ENCODE measurements at regions not wholly inside any gene's neighbourhood (a gene's known extent, or its start where the extent isn't known, plus 50 kb on each side); places are given as distances from the start of the nearest gene placed in this dataset.

GRCh38 chr9:80806671-80807070, 882.7 kb downstream of the TLE1 start:
- TF ChIP-seq, protein P1, sequence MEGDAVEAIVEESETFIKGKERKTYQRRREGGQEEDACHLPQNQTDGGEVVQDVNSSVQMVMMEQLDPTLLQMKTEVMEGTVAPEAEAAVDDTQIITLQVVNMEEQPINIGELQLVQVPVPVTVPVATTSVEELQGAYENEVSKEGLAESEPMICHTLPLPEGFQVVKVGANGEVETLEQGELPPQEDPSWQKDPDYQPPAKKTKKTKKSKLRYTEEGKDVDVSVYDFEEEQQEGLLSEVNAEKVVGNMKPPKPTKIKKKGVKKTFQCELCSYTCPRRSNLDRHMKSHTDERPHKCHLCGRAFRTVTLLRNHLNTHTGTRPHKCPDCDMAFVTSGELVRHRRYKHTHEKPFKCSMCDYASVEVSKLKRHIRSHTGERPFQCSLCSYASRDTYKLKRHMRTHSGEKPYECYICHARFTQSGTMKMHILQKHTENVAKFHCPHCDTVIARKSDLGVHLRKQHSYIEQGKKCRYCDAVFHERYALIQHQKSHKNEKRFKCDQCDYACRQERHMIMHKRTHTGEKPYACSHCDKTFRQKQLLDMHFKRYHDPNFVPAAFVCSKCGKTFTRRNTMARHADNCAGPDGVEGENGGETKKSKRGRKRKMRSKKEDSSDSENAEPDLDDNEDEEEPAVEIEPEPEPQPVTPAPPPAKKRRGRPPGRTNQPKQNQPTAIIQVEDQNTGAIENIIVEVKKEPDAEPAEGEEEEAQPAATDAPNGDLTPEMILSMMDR (conservative IDR thresholded peaks at IDR 0.05), result no peak
- Histone ChIP-seq H3T11ph (ENCODE audit: low read length) (no peak overlapping the region), H4K8ac (replicated peaks; ENCODE audit: insufficient read length, low read depth, low read length) (no peak overlapping the region), H3K27ac (ENCODE audit: insufficient read length, low read depth, low read length) (no peak overlapping the region), H4K20me1 (ENCODE audit: control insufficient read depth, insufficient read depth, insufficient read length) (no peaks in the 10 kb centered on the region), H3K79me2 (ENCODE audit: insufficient read depth, low read length) (no peaks in the 10 kb centered on the region), H3K27me3 (ENCODE audit: insufficient read depth, low read length) (no peaks in the 10 kb centered on the region), H4K91ac (ENCODE audit: insufficient read length, low read depth, low read length) (no peak overlapping the region), H3K56ac (ENCODE audit: insufficient read length, low read depth, low read length) (no peak overlapping the region), H2AFZ (ENCODE audit: low read length) (no peak overlapping the region), H3K79me1 (ENCODE audit: insufficient read depth, low read depth, low read length, poor library complexity, severe bottlenecking) (no peaks in the 10 kb centered on the region), H2BK120ac (ENCODE audit: low read depth, low read length, poor library complexity, severe bottlenecking) (no peak overlapping the region), H3K4ac (ENCODE audit: low read depth, low read length) (no peak overlapping the region), H3K9ac (ENCODE audit: extremely low read depth, insufficient read length, low read length) (no peak overlapping the region), H3K14ac (ENCODE audit: insufficient read depth, low read length) (no peak overlapping the region), H2BK20ac (ENCODE audit: low read depth, low read length, poor library complexity, severe bottlenecking) (no peak overlapping the region), H2AK5ac (ENCODE audit: insufficient read length, low read length) (no peak overlapping the region), H3K4me1 (ENCODE audit: insufficient read depth, low read length) (no peaks in the 10 kb centered on the region), H4K5ac (ENCODE audit: insufficient read length, low read depth, low read length) (no peak overlapping the region), H2BK5ac (ENCODE audit: insufficient read length, low read length) (no peak overlapping the region), H2BK12ac (ENCODE audit: insufficient read length, low read depth, low read length) (no peak overlapping the region), H3K18ac (ENCODE audit: insufficient read length, low read depth, low read length) (no peak overlapping the region), H3K9me3 (ENCODE audit: control insufficient read depth, low read depth, low read length) (no peaks in the 10 kb centered on the region), H3K4me2 (ENCODE audit: insufficient read depth, insufficient read length, low read length) (no peak overlapping the region), H3K23ac (ENCODE audit: insufficient read length, low read depth, low read length) (no peak overlapping the region), H2BK15ac (ENCODE audit: low read depth, low read length) (no peak overlapping the region), H3K23me2 (ENCODE audit: insufficient read length, low read depth, low read length, poor library complexity, severe bottlenecking) (no peaks in the 10 kb centered on the region)
- H3K4me1 Mint-ChIP-seq, result peaks cover 3 to 4% of the 10 kb centered on the region in 2 experiments; a peak in 3 of 4 replicates
- no peaks in the 10 kb centered on the region for H3K9me3 Mint-ChIP-seq
- no peak overlapping the region for H3K4me3 Mint-ChIP-seq
- H3K36me3 Mint-ChIP-seq (ENCODE audit: insufficient read depth in 1 of 3, low read depth in 3 of 3), result no peaks in the 10 kb centered on the region
- H3K27me3 Mint-ChIP-seq (ENCODE audit: low read depth), result no peaks in the 10 kb centered on the region
- H3K27ac Mint-ChIP-seq, result no peak overlapping the region
- DNase-seq, result no peak

Data from H9 (cell line).